ENCODE measurements at regions not wholly inside any gene's neighbourhood (a gene's known extent, or its start where the extent isn't known, plus 50 kb on each side); places are given as distances from the start of the nearest gene placed in this dataset.

GRCh38 chr18:30142870-30143269, 899.7 kb downstream of the DSC3 start:
- TF ChIP-seq CTCF (tag by site-specific recombination; IDR thresholded peaks at IDR 0.05) (no peak), ZNF280D (tag by site-specific recombination; IDR thresholded peaks at IDR 0.05) (no peak), ZNF202 (tag by site-specific recombination; IDR thresholded peaks at IDR 0.05; ENCODE audit: borderline replicate concordance) (no peak), SALL2 (tag by site-specific recombination; IDR thresholded peaks at IDR 0.05; ENCODE audit: borderline replicate concordance) (no peak), ZNF146 (tag by site-specific recombination; IDR thresholded peaks at IDR 0.05) (no peak), KLF8 (tag by site-specific recombination; IDR thresholded peaks at IDR 0.05) (no peak), ZNF155 (tag by site-specific recombination; IDR thresholded peaks at IDR 0.05) (no peak), REST (tag by site-specific recombination; IDR thresholded peaks at IDR 0.05) (no peak), MYNN (tag by site-specific recombination; IDR thresholded peaks at IDR 0.05; ENCODE audit: borderline replicate concordance) (no peak), ZNF701 (tag by site-specific recombination; IDR thresholded peaks at IDR 0.05) (no peak), ZFP41 (tag by site-specific recombination; IDR thresholded peaks at IDR 0.05; ENCODE audit: borderline replicate concordance) (no peak)
